Activated CD4-positive, alpha-beta T cell treated with anti-CD3 and anti-CD28 coated beads for 36 hours (primary cell): ENCODE measurements at regions not wholly inside any gene's neighbourhood (a gene's known extent, or its start where the extent isn't known, plus 50 kb on each side); places are given as distances from the start of the nearest gene placed in this dataset.

Experiments
- ATAC-seq: fragments of 200-7000 bp; cut with Tn5 transposase; one replicate; pipeline ENCODE4 v1.10.0; 2021; ENCODE audit warnings: mild to moderate bottlenecking, moderate library complexity
- CTCF ChIA-PET: fragments of 350-600 bp; sonication (Branson Sonifier 250); formaldehyde crosslinking; loops from one replicate; lab custom pipeline; 2021; ENCODE audit warnings: antibody characterized with exemption; lab: Charles Lee
- POLR2A ChIA-PET: fragments of 350-600 bp; sonication (Branson Sonifier 250); formaldehyde crosslinking; loops from one replicate; lab custom pipeline; 2021; ENCODE audit warnings: antibody characterized with exemption, inconsistent platforms; lab: Charles Lee
- DNase-seq: peaks from one replicate; pipeline ENCODE4 v3.0.0-alpha.2; 2020
- H3K27ac Mint-ChIP-seq: one replicate; pipeline ENCODE4 v1.8.0; 2021; ENCODE audit warnings: mixed read lengths
- H3K27me3 Mint-ChIP-seq: one replicate; pipeline ENCODE4 v1.8.0; 2021; ENCODE audit warnings: mixed read lengths
- H3K36me3 Mint-ChIP-seq: one replicate; pipeline ENCODE4 v1.8.0; 2021; ENCODE audit warnings: low read depth, mixed read lengths
- H3K4me1 Mint-ChIP-seq: one replicate; pipeline ENCODE4 v1.8.0; 2021; ENCODE audit warnings: mixed read lengths
- H3K4me3 Mint-ChIP-seq: one replicate; pipeline ENCODE4 v1.8.0; 2021; ENCODE audit warnings: mild to moderate bottlenecking, moderate library complexity, mixed read lengths
- H3K9me3 Mint-ChIP-seq: one replicate; pipeline ENCODE4 v1.8.0; 2021; ENCODE audit warnings: low read depth, mixed read lengths
- intact Hi-C, 2 experiments: fragments of 100-400 bp; cut with DNase I in 1 of 2; cut with micrococcal nuclease in 1 of 2; formaldehyde crosslinking; loops; one replicate each; pipeline versions ENCODE4 v1.14.2 to v1.15.1; 2022 to 2024; cut with DNase I, micrococcal nuclease

- ATAC-seq = no peak
- POLR2A ChIA-PET = no interaction called here
Measured at GRCh38 chrY:19134426-19134825, 360.9 kb upstream of the HSFY2 start.

GRCh38 chrY:19130569-19131358, 357.2 kb upstream of the HSFY2 start:
- no peak overlapping the region for H3K4me3 Mint-ChIP-seq
- H3K27ac Mint-ChIP-seq = no peak overlapping the region
- CTCF ChIA-PET = no interaction called here
- H3K27me3 Mint-ChIP-seq = no peaks in the 10 kb centered on the region
- no peaks in the 10 kb centered on the region for H3K36me3 Mint-ChIP-seq
- peak; percentile 61 for ATAC-seq
- peak; percentile 50 for DNase-seq
- intact Hi-C loops = loop anchor here in 1 of 2 experiments (1.0 to 2.0 kb wide), 2 partner anchors 54 to 119 kb away; no protein-coding TSS in a partner anchor
- POLR2A ChIA-PET = no interaction called here
- H3K4me1 Mint-ChIP-seq = peaks cover 7% of the 10 kb centered on the region
- no peaks in the 10 kb centered on the region for H3K9me3 Mint-ChIP-seq

More at GRCh38 chrY:19134426-19134825, 360.9 kb upstream of the HSFY2 start:
- CTCF ChIA-PET = no interaction called here
- no peaks in the 10 kb centered on the region for H3K27me3 Mint-ChIP-seq
- no peak overlapping the region for H3K27ac Mint-ChIP-seq
- intact Hi-C loops = no loop called here
- no peaks in the 10 kb centered on the region for H3K36me3 Mint-ChIP-seq
- no peak for DNase-seq
- H3K9me3 Mint-ChIP-seq = no peaks in the 10 kb centered on the region
- H3K4me3 Mint-ChIP-seq = no peak overlapping the region
- peaks cover 7% of the 10 kb centered on the region for H3K4me1 Mint-ChIP-seq

GRCh38 chrY:19126889-19127288, 353.4 kb upstream of the HSFY2 start:
- no peak overlapping the region for H3K27ac Mint-ChIP-seq
- H3K27me3 Mint-ChIP-seq = no peaks in the 10 kb centered on the region
- CTCF ChIA-PET = no interaction called here
- H3K4me3 Mint-ChIP-seq = no peak overlapping the region
- peaks cover 7% of the 10 kb centered on the region for H3K4me1 Mint-ChIP-seq
- ATAC-seq = no peak
- no peak for DNase-seq
- no peaks in the 10 kb centered on the region for H3K36me3 Mint-ChIP-seq
- POLR2A ChIA-PET = no interaction called here
- no peaks in the 10 kb centered on the region for H3K9me3 Mint-ChIP-seq
- intact Hi-C loops = no loop called here

GRCh38 chrY:19124609-19125008, 351.1 kb upstream of the HSFY2 start:
- no peaks in the 10 kb centered on the region for H3K36me3 Mint-ChIP-seq
- no peaks in the 10 kb centered on the region for H3K27me3 Mint-ChIP-seq
- DNase-seq (no peak), ATAC-seq (no peak)
- intact Hi-C loops = no loop called here
- no peak overlapping the region for H3K4me3 Mint-ChIP-seq
- H3K27ac Mint-ChIP-seq = no peak overlapping the region
- ChIA-PET CTCF (no interaction called here), POLR2A (no interaction called here)
- H3K4me1 Mint-ChIP-seq = no peaks in the 10 kb centered on the region
- no peaks in the 10 kb centered on the region for H3K9me3 Mint-ChIP-seq

GRCh38 chrY:19122450-19122849, 348.9 kb upstream of the HSFY2 start:
- DNase-seq (no peak), ATAC-seq (no peak)
- intact Hi-C loops = no loop called here
- no peak overlapping the region for H3K27ac Mint-ChIP-seq
- H3K9me3 Mint-ChIP-seq = no peaks in the 10 kb centered on the region
- H3K4me3 Mint-ChIP-seq = no peak overlapping the region
- ChIA-PET CTCF (no interaction called here), POLR2A (no interaction called here)
- H3K27me3 Mint-ChIP-seq = peaks cover 4% of the 10 kb centered on the region
- no peaks in the 10 kb centered on the region for H3K4me1 Mint-ChIP-seq
- H3K36me3 Mint-ChIP-seq = no peaks in the 10 kb centered on the region

GRCh38 chrY:19098349-19098748, 324.8 kb upstream of the HSFY2 start:
- H3K27ac Mint-ChIP-seq = no peak overlapping the region

GRCh38 chrY:19095460-19095859, 321.9 kb upstream of the HSFY2 start:
- Mint-ChIP-seq H3K27ac (no peak overlapping the region), H3K4me3 (no peak overlapping the region), H3K27me3 (peaks cover 4% of the 10 kb centered on the region)

More at GRCh38 chrY:19098349-19098748, 324.8 kb upstream of the HSFY2 start:
- ATAC-seq (no peak), DNase-seq (no peak)
- Mint-ChIP-seq H3K27me3 (peaks cover 2% of the 10 kb centered on the region), H3K9me3 (peaks cover 7% of the 10 kb centered on the region), H3K36me3 (no peaks in the 10 kb centered on the region), H3K4me3 (no peak overlapping the region), H3K4me1 (no peaks in the 10 kb centered on the region)
- ChIA-PET CTCF (no interaction called here), POLR2A (no interaction called here)
- intact Hi-C loops = no loop called here

GRCh38 chrY:19083006-19083405, 309.5 kb upstream of the HSFY2 start:
- Mint-ChIP-seq H3K27me3 (no peaks in the 10 kb centered on the region), H3K27ac (no peak overlapping the region), H3K36me3 (no peaks in the 10 kb centered on the region), H3K9me3 (no peaks in the 10 kb centered on the region), H3K4me1 (no peaks in the 10 kb centered on the region), H3K4me3 (no peak overlapping the region)
- ChIA-PET POLR2A (no interaction called here), CTCF (no interaction called here)
- intact Hi-C loops = no loop called here
- ATAC-seq = no peak
- no peak for DNase-seq

More at GRCh38 chrY:19095460-19095859, 321.9 kb upstream of the HSFY2 start:
- Mint-ChIP-seq H3K9me3 (no peaks in the 10 kb centered on the region), H3K36me3 (no peaks in the 10 kb centered on the region), H3K4me1 (no peaks in the 10 kb centered on the region)
- ATAC-seq = no peak
- DNase-seq = no peak
- POLR2A ChIA-PET = no interaction called here
- intact Hi-C loops = no loop called here
- CTCF ChIA-PET = no interaction called here

GRCh38 chrY:19077698-19078113, 304.2 kb upstream of the HSFY2 start:
- Mint-ChIP-seq H3K4me3 (peak overlapping the region; percentile 84), H3K36me3 (peaks cover 5% of the 10 kb centered on the region), H3K9me3 (no peaks in the 10 kb centered on the region), H3K4me1 (peaks cover 4% of the 10 kb centered on the region), H3K27ac (peak overlapping the region; percentile 70), H3K27me3 (peaks cover 3% of the 10 kb centered on the region)
- intact Hi-C loops = loop anchor here (2.0 to 10.0 kb wide), 4 partner anchors 53 to 1497 kb away; partner anchors contain the start of gene EIF1AY (in 1 of the 2)
- ChIA-PET POLR2A (no interaction called here), CTCF (no interaction called here)
- DNase-seq (peak; percentile 46), ATAC-seq (peak; percentile 24)

- POLR2A ChIA-PET = no interaction called here
Measured at GRCh38 chrY:19076846-19077697, 303.5 kb upstream of the HSFY2 start.

GRCh38 chrY:19075471-19076253, 302.1 kb upstream of the HSFY2 start:
- POLR2A ChIA-PET = interaction anchor here (0.7 kb wide), 1 partner anchor 58 kb away, joined by 3 read pairs; no protein-coding TSS in a partner anchor
- Mint-ChIP-seq H3K4me3 (peak overlapping the region; percentile 84), H3K36me3 (peaks cover 8% of the 10 kb centered on the region), H3K27me3 (peaks cover 3% of the 10 kb centered on the region), H3K4me1 (peaks cover 4% of the 10 kb centered on the region), H3K9me3 (no peaks in the 10 kb centered on the region), H3K27ac (peak overlapping the region; percentile 86)
- intact Hi-C loops = loop anchor here (2.0 to 10.0 kb wide), 4 partner anchors 55 to 1499 kb away; partner anchors contain the start of gene EIF1AY (in 1 of the 2)
- CTCF ChIA-PET = no interaction called here
- peak; percentile 50 for ATAC-seq
- peak; percentile 65 for DNase-seq

More at GRCh38 chrY:19076846-19077697, 303.5 kb upstream of the HSFY2 start:
- peaks cover 6% of the 10 kb centered on the region for H3K36me3 Mint-ChIP-seq
- no peaks in the 10 kb centered on the region for H3K9me3 Mint-ChIP-seq
- H3K27ac Mint-ChIP-seq = peak overlapping the region; percentile 70
- H3K4me1 Mint-ChIP-seq = peaks cover 4% of the 10 kb centered on the region
- DNase-seq = peak; percentile 62
- peak overlapping the region; percentile 84 for H3K4me3 Mint-ChIP-seq
- peaks cover 3% of the 10 kb centered on the region for H3K27me3 Mint-ChIP-seq
- ATAC-seq = peak; percentile 86
- CTCF ChIA-PET = no interaction called here
- intact Hi-C loops = loop anchor here (2.0 to 10.0 kb wide), 4 partner anchors 54 to 1498 kb away; partner anchors contain the start of gene EIF1AY (in 1 of the 2)
